Activated T-helper 17 cell treated with anti-CD3 and anti-CD28 coated beads, Interleukin-2, amount 50 U/mL, for 72 hours (primary cell): ENCODE measurements at regions not wholly inside any gene's neighbourhood (a gene's known extent, or its start where the extent isn't known, plus 50 kb on each side); places are given as distances from the start of the nearest gene placed in this dataset.

Experiments
- ATAC-seq: fragments of 150-1000 bp; cut with Tn5 transposase; replicated peaks from 2 replicates; pipeline ENCODE4 v1.10.0; 2021; ENCODE audit warnings: mild to moderate bottlenecking, moderate library complexity
- H3K27ac Mint-ChIP-seq: one replicate; pipeline ENCODE4 v1.8.0; 2022; ENCODE audit warnings: mixed read lengths
- H3K27me3 Mint-ChIP-seq: one replicate; pipeline ENCODE4 v1.8.0; 2022; ENCODE audit warnings: mixed read lengths
- H3K36me3 Mint-ChIP-seq: one replicate; pipeline ENCODE4 v1.8.0; 2022; ENCODE audit warnings: low read depth, mild to moderate bottlenecking, mixed read lengths
- H3K4me1 Mint-ChIP-seq: one replicate; pipeline ENCODE4 v1.8.0; 2022; ENCODE audit warnings: mixed read lengths
- H3K4me3 Mint-ChIP-seq: one replicate; pipeline ENCODE4 v1.8.0; 2022; ENCODE audit warnings: mild to moderate bottlenecking, mixed read lengths
- H3K9me3 Mint-ChIP-seq: one replicate; pipeline ENCODE4 v1.8.0; 2022; ENCODE audit warnings: mixed read lengths

GRCh38 chr6:150537893-150538292 is 61.8 kb upstream of the PLEKHG1 start:
- H3K4me3 Mint-ChIP-seq = no peak overlapping the region
- no peak overlapping the region for H3K27ac Mint-ChIP-seq
- no peak for ATAC-seq
- no peaks in the 10 kb centered on the region for H3K9me3 Mint-ChIP-seq
- H3K27me3 Mint-ChIP-seq = peaks cover 7% of the 10 kb centered on the region
- no peaks in the 10 kb centered on the region for H3K36me3 Mint-ChIP-seq
- no peaks in the 10 kb centered on the region for H3K4me1 Mint-ChIP-seq

GRCh38 chr6:150539111-150539510 is 60.6 kb upstream of the PLEKHG1 start:
- H3K27me3 Mint-ChIP-seq = peaks cover 13% of the 10 kb centered on the region
- H3K4me3 Mint-ChIP-seq = no peak overlapping the region
- no peaks in the 10 kb centered on the region for H3K36me3 Mint-ChIP-seq
- H3K27ac Mint-ChIP-seq = no peak overlapping the region
- ATAC-seq = no peak
- H3K4me1 Mint-ChIP-seq = no peaks in the 10 kb centered on the region
- no peaks in the 10 kb centered on the region for H3K9me3 Mint-ChIP-seq

- no peaks in the 10 kb centered on the region for H3K4me1 Mint-ChIP-seq
- H3K9me3 Mint-ChIP-seq = no peaks in the 10 kb centered on the region
- H3K4me3 Mint-ChIP-seq = no peak overlapping the region
- ATAC-seq = peak; percentile 48
- peaks cover 13% of the 10 kb centered on the region for H3K27me3 Mint-ChIP-seq
- H3K36me3 Mint-ChIP-seq = no peaks in the 10 kb centered on the region
- no peak overlapping the region for H3K27ac Mint-ChIP-seq
Observed at GRCh38 chr6:150539568-150539967, 60.1 kb upstream of the PLEKHG1 start.

- H3K4me1 Mint-ChIP-seq = no peaks in the 10 kb centered on the region
- no peak overlapping the region for H3K4me3 Mint-ChIP-seq
- peaks cover 13% of the 10 kb centered on the region for H3K27me3 Mint-ChIP-seq
- no peaks in the 10 kb centered on the region for H3K36me3 Mint-ChIP-seq
- no peak for ATAC-seq
- no peak overlapping the region for H3K27ac Mint-ChIP-seq
- H3K9me3 Mint-ChIP-seq = no peaks in the 10 kb centered on the region
Observed at GRCh38 chr6:150541576-150541975, 58.1 kb upstream of the PLEKHG1 start.

- Mint-ChIP-seq H3K4me3 (no peak overlapping the region), H3K4me1 (no peaks in the 10 kb centered on the region), H3K9me3 (no peaks in the 10 kb centered on the region), H3K27ac (no peak overlapping the region), H3K36me3 (no peaks in the 10 kb centered on the region), H3K27me3 (peaks cover 13% of the 10 kb centered on the region)
- ATAC-seq = no peak
Observed at GRCh38 chr6:150543178-150543577, 56.5 kb upstream of the PLEKHG1 start.

GRCh38 chr6:150544793-150545192 is 54.9 kb upstream of the PLEKHG1 start:
- no peaks in the 10 kb centered on the region for H3K4me1 Mint-ChIP-seq
- no peaks in the 10 kb centered on the region for H3K36me3 Mint-ChIP-seq
- H3K27ac Mint-ChIP-seq = no peak overlapping the region
- peaks cover 8% of the 10 kb centered on the region for H3K27me3 Mint-ChIP-seq
- no peak overlapping the region for H3K4me3 Mint-ChIP-seq
- ATAC-seq = no peak
- no peaks in the 10 kb centered on the region for H3K9me3 Mint-ChIP-seq

GRCh38 chr6:150546457-150546856 is 53.2 kb upstream of the PLEKHG1 start:
- no peak for ATAC-seq
- Mint-ChIP-seq H3K9me3 (no peaks in the 10 kb centered on the region), H3K36me3 (no peaks in the 10 kb centered on the region), H3K4me1 (no peaks in the 10 kb centered on the region), H3K4me3 (no peak overlapping the region), H3K27me3 (peaks cover 8% of the 10 kb centered on the region), H3K27ac (no peak overlapping the region)

- Mint-ChIP-seq H3K36me3 (no peaks in the 10 kb centered on the region), H3K27ac (no peak overlapping the region), H3K4me3 (no peak overlapping the region), H3K4me1 (no peaks in the 10 kb centered on the region), H3K9me3 (no peaks in the 10 kb centered on the region), H3K27me3 (peaks cover 13% of the 10 kb centered on the region)
- no peak for ATAC-seq
Observed at GRCh38 chr6:150547502-150548222, 52.0 kb upstream of the PLEKHG1 start.

GRCh38 chr6:150548330-150548729 is 51.4 kb upstream of the PLEKHG1 start:
- Mint-ChIP-seq H3K27me3 (peaks cover 14% of the 10 kb centered on the region), H3K36me3 (no peaks in the 10 kb centered on the region), H3K27ac (no peak overlapping the region), H3K4me3 (no peak overlapping the region), H3K9me3 (no peaks in the 10 kb centered on the region), H3K4me1 (no peaks in the 10 kb centered on the region)
- ATAC-seq = no peak

- Mint-ChIP-seq H3K4me3 (no peak overlapping the region), H3K27me3 (peaks cover 11% of the 10 kb centered on the region), H3K27ac (no peak overlapping the region), H3K4me1 (no peaks in the 10 kb centered on the region), H3K9me3 (no peaks in the 10 kb centered on the region), H3K36me3 (no peaks in the 10 kb centered on the region)
- ATAC-seq = no peak
Observed at GRCh38 chr6:150549007-150549406, 50.7 kb upstream of the PLEKHG1 start.

- H3K27ac Mint-ChIP-seq = no peak overlapping the region
- no peaks in the 10 kb centered on the region for H3K4me1 Mint-ChIP-seq
- no peaks in the 10 kb centered on the region for H3K9me3 Mint-ChIP-seq
- no peak for ATAC-seq
- H3K36me3 Mint-ChIP-seq = no peaks in the 10 kb centered on the region
- peaks cover 11% of the 10 kb centered on the region for H3K27me3 Mint-ChIP-seq
- H3K4me3 Mint-ChIP-seq = no peak overlapping the region
Observed at GRCh38 chr6:150549674-150550101, 50.0 kb upstream of the PLEKHG1 start.
